Esophagus squamous epithelium (tissue), 5 donors: ENCODE measurements at regions not wholly inside any gene's neighbourhood (a gene's known extent, or its start where the extent isn't known, plus 50 kb on each side); places are given as distances from the start of the nearest gene placed in this dataset.

Source experiments
- DNase-seq: peaks from one replicate; lab custom pipeline; 2025; lab: John Stamatoyannopoulos, UW
- H3K27ac ChIP-seq, 4 donors: fragments of 200-600 bp; sonication (generic); one replicate each; pipeline ENCODE4 v1.5.1; 2016 to 2019; ENCODE audit warnings: mild to moderate bottlenecking in 1 of 4
- H3K27me3 ChIP-seq, 4 donors: fragments of 200-600 bp; sonication (generic); 1 replicate in 3 of 4; 2 replicates in 1 of 4; pipeline versions ENCODE4 v1.5.1 to v1.6.0; 2017 to 2021; ENCODE audit warnings: antibody characterized with exemption in 1 of 4
- H3K36me3 ChIP-seq, 3 donors: fragments of 200-600 bp; sonication (generic); one replicate each; pipeline ENCODE4 v1.5.1; 2016 to 2019
- H3K4me1 ChIP-seq, 3 donors: fragments of 200-600 bp; sonication (generic); one replicate each; pipeline ENCODE4 v1.5.1; 2017 to 2019
- H3K4me3 ChIP-seq, 4 donors: fragments of 200-600 bp; sonication (generic); 1 replicate in 3 of 4; 2 replicates in 1 of 4; pipeline ENCODE4 v1.5.1; 2016 to 2019; ENCODE audit warnings: mild to moderate bottlenecking in 2 of 4, moderate library complexity in 1 of 4
- H3K9me3 ChIP-seq, 3 donors: fragments of 200-600 bp; sonication (generic); one replicate each; pipeline ENCODE4 v1.5.1; 2016 to 2019
- POLR2A ChIP-seq, 4 donors: fragments of 450-650 bp; IDR thresholded peaks; one replicate each; pipeline ENCODE4 v1.6.1; 2017; ENCODE audit warnings: antibody characterized with exemption in 4 of 4, mild to moderate bottlenecking in 4 of 4, moderate library complexity in 3 of 4
- WGBS, 2 donors: methylation state at CpG; one replicate each; pipeline ENCODE4 v1.1.5; 2018; 5-methylcytosine and 5-hydroxymethylcytosine counted together
- intact Hi-C: fragments of 100-400 bp; cut with DNase I; formaldehyde crosslinking; loops from one replicate; pipeline ENCODE4 v1.15.0; 2022
- TF ChIP-seq, protein P1 (sequence below), 6 experiments: fragments of 450-650 bp in 4 of 6; fragments of 200-600 bp in 2 of 6; sonication (generic) in 2 of 6; IDR thresholded peaks; one replicate each; pipeline ENCODE4 v1.5.1; 2016 to 2019; ENCODE audit warnings: antibody characterized with exemption in 6 of 6, mild to moderate bottlenecking in 4 of 6, moderate library complexity in 4 of 6
- donor health status: DM: yes; HTN: yes; CAD: no.

DNA sequence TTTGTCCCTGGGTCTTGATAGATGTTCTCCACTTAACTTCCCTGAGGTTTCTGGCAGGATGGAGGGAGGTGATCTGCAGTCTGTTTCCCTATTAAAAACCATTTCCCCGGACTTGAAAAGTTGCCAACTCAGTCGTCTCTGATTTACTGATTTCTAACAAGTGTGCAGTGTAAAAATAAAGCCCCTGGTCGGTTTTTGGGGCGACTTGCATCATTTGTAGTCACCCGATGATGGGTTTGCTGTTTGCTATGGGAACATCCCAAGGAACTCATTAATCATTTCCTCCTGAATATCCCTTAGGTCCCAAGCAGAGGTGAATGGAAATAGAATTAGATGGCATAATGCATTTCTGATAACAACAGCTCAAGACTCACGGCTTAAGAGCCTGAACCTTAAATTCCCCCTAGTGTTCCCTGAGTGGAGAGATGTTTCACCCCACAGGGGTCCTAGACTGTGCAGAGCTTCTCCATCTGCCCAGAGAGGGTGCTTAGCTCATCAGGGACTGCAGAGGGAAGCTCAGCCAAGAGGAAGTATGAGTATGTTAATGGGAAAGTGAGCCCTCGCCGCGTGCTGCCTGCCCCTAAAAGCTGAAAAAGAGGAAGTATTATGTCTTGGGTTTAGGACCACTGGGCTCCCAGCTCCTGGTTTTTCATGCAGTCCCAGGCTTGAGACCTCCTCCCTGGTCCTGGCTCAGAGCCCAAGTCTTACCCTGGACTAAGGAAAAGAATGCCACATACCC, 115.1 kb upstream of the DAP start:
- TF ChIP-seq POLR2A (IDR thresholded peaks at IDR 0.05) = no peak
- TF ChIP-seq, protein P1, sequence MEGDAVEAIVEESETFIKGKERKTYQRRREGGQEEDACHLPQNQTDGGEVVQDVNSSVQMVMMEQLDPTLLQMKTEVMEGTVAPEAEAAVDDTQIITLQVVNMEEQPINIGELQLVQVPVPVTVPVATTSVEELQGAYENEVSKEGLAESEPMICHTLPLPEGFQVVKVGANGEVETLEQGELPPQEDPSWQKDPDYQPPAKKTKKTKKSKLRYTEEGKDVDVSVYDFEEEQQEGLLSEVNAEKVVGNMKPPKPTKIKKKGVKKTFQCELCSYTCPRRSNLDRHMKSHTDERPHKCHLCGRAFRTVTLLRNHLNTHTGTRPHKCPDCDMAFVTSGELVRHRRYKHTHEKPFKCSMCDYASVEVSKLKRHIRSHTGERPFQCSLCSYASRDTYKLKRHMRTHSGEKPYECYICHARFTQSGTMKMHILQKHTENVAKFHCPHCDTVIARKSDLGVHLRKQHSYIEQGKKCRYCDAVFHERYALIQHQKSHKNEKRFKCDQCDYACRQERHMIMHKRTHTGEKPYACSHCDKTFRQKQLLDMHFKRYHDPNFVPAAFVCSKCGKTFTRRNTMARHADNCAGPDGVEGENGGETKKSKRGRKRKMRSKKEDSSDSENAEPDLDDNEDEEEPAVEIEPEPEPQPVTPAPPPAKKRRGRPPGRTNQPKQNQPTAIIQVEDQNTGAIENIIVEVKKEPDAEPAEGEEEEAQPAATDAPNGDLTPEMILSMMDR (IDR thresholded peaks at IDR 0.05) = no peak
- no peaks in the 10 kb centered on the region for H3K27me3 ChIP-seq
- no peaks in the 10 kb centered on the region for H3K9me3 ChIP-seq
- WGBS, 2 donors = 33 to 45% methylated on average over 6 to 9 of the region's 9 CpGs
- no peaks in the 10 kb centered on the region for H3K4me1 ChIP-seq
- intact Hi-C loops = no loop called here
- no peaks in the 10 kb centered on the region for H3K36me3 ChIP-seq
- H3K4me3 ChIP-seq = no peak overlapping the region
- DNase-seq = no peak
- H3K27ac ChIP-seq = no peak overlapping the region

DNA sequence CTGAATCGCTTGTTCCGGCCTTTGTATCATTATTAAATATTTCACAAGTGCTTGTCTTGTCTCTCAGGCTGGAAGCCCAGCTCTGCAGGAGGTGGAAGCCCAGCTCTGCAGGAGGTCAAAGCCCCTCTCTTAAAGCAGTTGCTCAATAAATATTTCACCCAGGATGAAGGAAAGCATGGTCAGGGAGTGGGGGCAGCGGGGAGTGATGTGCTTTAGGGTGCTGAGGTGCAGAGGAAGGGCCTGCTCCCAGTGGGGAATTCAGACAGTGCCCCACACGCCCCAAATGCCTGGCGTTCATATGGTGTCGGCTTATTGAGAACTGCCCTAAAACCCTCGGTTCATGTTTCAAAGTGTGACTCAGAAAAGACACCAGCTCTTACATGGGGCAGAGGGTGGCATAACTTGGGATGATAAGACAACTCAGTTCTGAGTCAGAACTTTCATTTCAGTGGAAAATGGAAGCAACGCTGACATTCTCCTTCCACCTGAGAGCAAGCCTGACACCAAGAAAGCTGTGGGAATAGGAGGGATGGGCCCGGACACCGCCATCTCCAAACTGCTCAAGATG, 114.3 kb upstream of the DAP start:
- H3K9me3 ChIP-seq = no peaks in the 10 kb centered on the region
- intact Hi-C loops = no loop called here
- no peaks in the 10 kb centered on the region for H3K36me3 ChIP-seq
- no peaks in the 10 kb centered on the region for H3K27me3 ChIP-seq
- no peak for DNase-seq
- no peak overlapping the region for H3K27ac ChIP-seq
- H3K4me3 ChIP-seq = no peak overlapping the region
- no peak for TF ChIP-seq POLR2A (IDR thresholded peaks at IDR 0.05)
- TF ChIP-seq, protein P1 (IDR thresholded peaks at IDR 0.05) = no peak
- no peaks in the 10 kb centered on the region for H3K4me1 ChIP-seq
- WGBS, 2 donors = 86 to 90% methylated on average over 5 to 10 of the region's 10 CpGs

DNA sequence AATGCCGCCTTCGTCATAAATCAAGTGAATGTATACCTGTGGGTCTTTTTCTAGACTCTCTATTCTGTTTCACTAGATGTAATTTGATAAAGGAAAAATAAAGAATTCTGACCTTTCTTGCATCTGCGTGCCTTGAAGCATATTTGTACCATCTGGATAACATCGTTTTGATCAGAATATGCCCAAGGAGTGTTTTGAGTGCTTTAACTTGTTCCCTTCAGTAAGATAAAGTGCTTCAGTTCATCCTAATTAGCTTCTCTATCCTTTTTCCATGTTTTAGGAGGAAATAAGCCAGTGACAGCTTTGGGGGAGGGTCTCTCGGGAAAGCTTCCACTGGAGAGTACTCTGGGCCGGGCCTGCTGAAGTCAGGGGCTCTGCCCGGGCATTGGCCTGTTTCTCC, 113.5 kb upstream of the DAP start:
- Histone ChIP-seq H3K36me3 (no peaks in the 10 kb centered on the region), H3K4me1 (no peaks in the 10 kb centered on the region), H3K9me3 (no peaks in the 10 kb centered on the region), H3K4me3 (no peak overlapping the region), H3K27ac (no peak overlapping the region), H3K27me3 (no peaks in the 10 kb centered on the region)
- WGBS, 2 donors = 83 to 84% methylated on average over 7 of the region's 7 CpGs
- intact Hi-C loops = no loop called here
- TF ChIP-seq, protein P1 (IDR thresholded peaks at IDR 0.05) = no peak
- no peak for TF ChIP-seq POLR2A (IDR thresholded peaks at IDR 0.05)
- no peak for DNase-seq

DNA sequence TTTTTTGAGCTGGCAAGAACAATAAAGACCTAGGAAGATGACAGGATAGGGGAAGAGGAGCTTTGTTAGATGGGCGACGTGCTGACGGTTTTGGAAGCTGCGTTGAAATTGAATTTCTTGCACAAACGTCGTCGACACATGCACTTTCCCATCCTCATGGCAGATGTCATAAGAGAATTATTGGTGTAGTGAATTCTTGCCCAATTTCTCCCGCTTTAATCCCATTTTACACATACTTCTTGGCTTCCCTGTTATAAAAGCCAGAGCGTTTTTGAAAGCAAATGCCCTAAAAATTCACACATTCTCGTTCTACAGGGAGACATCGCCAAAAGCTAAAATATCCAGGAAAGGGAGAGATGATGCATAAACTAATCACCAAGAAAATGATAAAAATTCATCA, 109.8 kb upstream of the DAP start:
- DNase-seq = no peak
- Histone ChIP-seq H3K4me1 (no peaks in the 10 kb centered on the region), H3K36me3 (no peaks in the 10 kb centered on the region), H3K27me3 (peaks cover 0 to 3% (median 0%) of the 10 kb centered on the region in 4 donors), H3K4me3 (no peak overlapping the region), H3K9me3 (no peaks in the 10 kb centered on the region), H3K27ac (no peak overlapping the region)
- intact Hi-C loops = no loop called here
- 87% methylated on average over 11 of the region's 11 CpGs for WGBS, 2 donors
- TF ChIP-seq, protein P1 (IDR thresholded peaks at IDR 0.05) = no peak
- no peak for TF ChIP-seq POLR2A (IDR thresholded peaks at IDR 0.05)

DNA sequence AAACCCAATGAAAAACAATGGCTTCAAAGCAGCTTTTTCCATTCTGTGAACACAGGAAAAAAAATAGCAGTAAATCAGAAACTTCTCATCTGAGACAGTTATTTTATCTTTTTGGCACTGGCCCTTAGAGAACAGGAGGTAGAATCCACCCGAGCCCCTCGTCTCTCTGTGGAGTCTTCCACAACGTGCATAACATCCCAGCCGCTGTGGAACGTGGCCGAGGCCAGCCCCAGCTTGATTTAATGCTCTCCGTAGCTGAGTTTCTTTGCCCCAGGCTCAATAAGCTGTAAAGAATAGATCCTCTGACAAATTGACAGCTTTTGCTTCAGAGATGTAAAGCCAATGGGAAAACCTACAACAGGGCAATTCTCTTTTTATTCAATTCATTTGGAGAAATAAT, 107.9 kb upstream of the DAP start:
- DNase-seq = no peak
- H3K4me3 ChIP-seq = no peak overlapping the region
- H3K36me3 ChIP-seq = no peaks in the 10 kb centered on the region
- H3K4me1 ChIP-seq = no peaks in the 10 kb centered on the region
- intact Hi-C loops = no loop called here
- H3K27me3 ChIP-seq = peaks cover 0 to 3% (median 0%) of the 10 kb centered on the region in 4 donors
- no peak overlapping the region for H3K27ac ChIP-seq
- 43 to 64% methylated on average over 6 to 7 of the region's 7 CpGs for WGBS, 2 donors
- H3K9me3 ChIP-seq = no peaks in the 10 kb centered on the region
- no peak for TF ChIP-seq POLR2A (IDR thresholded peaks at IDR 0.05)
- TF ChIP-seq, protein P1 (IDR thresholded peaks at IDR 0.05) = no peak
